GM12878 (cell line): ENCODE measurements at regions not wholly inside any gene's neighbourhood (a gene's known extent, or its start where the extent isn't known, plus 50 kb on each side); places are given as distances from the start of the nearest gene placed in this dataset.

ENCODE experiments used
- ATAC-seq: fragments of 200-7000 bp; cut with Tn5 transposase; 3 replicates; pipeline ENCODE4 v1.9.1; 2020; ENCODE audit warnings: mild to moderate bottlenecking, moderate library complexity
- BruUV-seq: library from RNA; stranded (reverse); fragments of 400-500 nt; replicated peaks from 2 replicates; lab custom pipeline; 2021; lab: Mats Ljungman, UMichigan
- CTCF ChIA-PET: fragments of 300-600 bp; sonication (Branson Sonifier 250); formaldehyde crosslinking; extraction: SDS; loops from one replicate; lab custom pipeline; 2021; ENCODE audit warnings: inconsistent platforms; lab: Yijun Ruan, JAX
- POLR2A ChIA-PET: fragments of 350-600 bp; formaldehyde crosslinking; extraction: SDS; loops from one replicate; lab custom pipeline; 2021; ENCODE audit warnings: inconsistent platforms; lab: Charles Lee
- RAD21 ChIA-PET: fragments of 300-600 bp; sonication (Branson Sonifier 250); formaldehyde crosslinking; loops from one replicate; lab custom pipeline; 2023; ENCODE audit warnings: antibody characterized with exemption; ENCODE audit not compliant: unreplicated experiment; lab: Charles Lee
- SMC1A ChIA-PET: fragments of 300-600 bp; sonication (Branson Sonifier 250); formaldehyde crosslinking; loops from one replicate; lab custom pipeline; 2023; ENCODE audit not compliant: unreplicated experiment, uncharacterized antibody; lab: Charles Lee
- DNase-seq: peaks from one replicate; pipeline ENCODE4 v3.0.0-alpha.2; 2011; ENCODE audit warnings: low read depth, low spot score
- FAIRE-seq: peaks from 3 replicates; lab custom pipeline; 2011; peaks lifted over from hg19 to GRCh38; lab: Jason Lieb, UNC
- H2AFZ ChIP-seq: 2 replicates; pipeline ENCODE4 v1.6.0; 2011; ENCODE audit warnings: low read depth, low read length, control low read depth; ENCODE audit not compliant: control insufficient read depth
- H3K27ac ChIP-seq: 2 replicates; pipeline ENCODE4 v1.5.1; 2011; ENCODE audit warnings: control low read depth; ENCODE audit not compliant: control insufficient read depth, insufficient read depth
- H3K27me3 ChIP-seq, 2 experiments: replicated peaks in 1 of 2; 2 replicates each; pipeline versions ENCODE4 v1.6.0 to v1.6.1; 2011; ENCODE audit warnings: low read length in 1 of 2; ENCODE audit not compliant: control insufficient read depth in 2 of 2, insufficient read depth in 2 of 2
- H3K36me3 ChIP-seq, 2 experiments: 2 replicates each; pipeline ENCODE4 v1.5.1; 2011; ENCODE audit warnings: low read length in 1 of 2; ENCODE audit not compliant: control insufficient read depth in 2 of 2, insufficient read depth in 2 of 2
- H3K4me1 ChIP-seq: 2 replicates; pipeline ENCODE4 v1.6.1; 2011; ENCODE audit warnings: mild to moderate bottlenecking, low read length, moderate library complexity, mixed read lengths; ENCODE audit not compliant: control insufficient read depth, insufficient read depth
- H3K4me2 ChIP-seq: 2 replicates; pipeline ENCODE4 v1.6.0; 2011; ENCODE audit warnings: control low read depth; ENCODE audit not compliant: control insufficient read depth, insufficient read depth
- H3K4me3 ChIP-seq: fragments of 200-600 bp; sonication (generic); 2 replicates; pipeline ENCODE4 v1.5.1; 2016
- H3K79me2 ChIP-seq: 2 replicates; pipeline ENCODE4 v1.6.0; 2011; ENCODE audit warnings: low read length; ENCODE audit not compliant: control insufficient read depth, insufficient read depth
- H3K9ac ChIP-seq: 2 replicates; pipeline ENCODE4 v1.8.0; 2011; ENCODE audit warnings: low read length, control low read depth, mixed read lengths; ENCODE audit not compliant: control insufficient read depth, insufficient read depth
- H3K9me3 ChIP-seq: replicated peaks from 3 replicates; pipeline ENCODE4 v1.5.1; 2011; ENCODE audit warnings: mild to moderate bottlenecking, low read length; ENCODE audit not compliant: control insufficient read depth, insufficient read depth
- H4K20me1 ChIP-seq: 2 replicates; pipeline ENCODE4 v1.6.0; 2011; ENCODE audit not compliant: control insufficient read depth, insufficient read depth
- BRCA1 ChIP-seq: IDR thresholded peaks from 2 replicates; pipeline ENCODE4 v1.6.1; 2011; ENCODE audit warnings: low read depth, low read length, improper control_type of control experiment
- ELK1 ChIP-seq: IDR thresholded peaks from 2 replicates; pipeline ENCODE4 v1.6.1; 2012; ENCODE audit warnings: low read depth, low read length, improper control_type of control experiment
- JUNB ChIP-seq: IDR thresholded peaks from 2 replicates; pipeline ENCODE4 v1.6.1; 2016; ENCODE audit warnings: antibody characterized with exemption, mild to moderate bottlenecking
- MYC ChIP-seq: IDR thresholded peaks from 2 replicates; pipeline ENCODE4 v1.6.1; 2011; ENCODE audit warnings: mild to moderate bottlenecking, low read length, moderate library complexity, inconsistent platforms; ENCODE audit not compliant: insufficient read depth, insufficient replicate concordance, insufficient read length, severe bottlenecking
- RCOR1 ChIP-seq: conservative IDR thresholded peaks from 2 replicates; pipeline ENCODE4 v1.6.1; 2012; ENCODE audit warnings: low read depth, low read length, improper control_type of control experiment
- REST ChIP-seq: IDR thresholded peaks from 2 replicates; pipeline ENCODE4 v1.6.1; 2012; ENCODE audit warnings: mild to moderate bottlenecking, low read depth, low read length
- SMAD5 ChIP-seq: IDR thresholded peaks from 2 replicates; pipeline ENCODE4 v1.6.1; 2016; ENCODE audit warnings: antibody characterized with exemption, low read depth
- SP1 ChIP-seq: IDR thresholded peaks from one replicate; pipeline ENCODE4 v1.6.1; 2011; ENCODE audit warnings: low read depth, low read length
- ZNF384 ChIP-seq: IDR thresholded peaks from 2 replicates; pipeline ENCODE4 v1.6.1; 2012; ENCODE audit warnings: low read depth, mild to moderate bottlenecking, low read length, improper control_type of control experiment, borderline replicate concordance
- ZZZ3 ChIP-seq: IDR thresholded peaks from 2 replicates; pipeline ENCODE4 v1.6.1; 2011; ENCODE audit warnings: low read depth; ENCODE audit not compliant: control insufficient read depth, insufficient read length
- WGBS: methylation state at CpG from one replicate; pipeline ENCODE4 v1.1.6; 2016; ENCODE audit warnings: low lambda C conversion rate; ENCODE audit not compliant: insufficient replicate concordance, insufficient coverage; ENCODE audit errors: missing lambda C conversion rate; 5-methylcytosine and 5-hydroxymethylcytosine counted together
- in situ Hi-C: fragments of 300-500 bp; cut with MboI; formaldehyde crosslinking; loops from 9 replicates; pipeline ENCODE4 v1.14.3; 2018; ENCODE audit warnings: mixed read lengths
- intact Hi-C: fragments of 100-400 bp; cut with micrococcal nuclease; formaldehyde crosslinking; loops from one replicate; pipeline ENCODE4 v1.14.2; 2022; ENCODE audit not compliant: unreplicated experiment
- TF ChIP-seq, protein P1 (sequence below): IDR thresholded peaks from 2 replicates; pipeline ENCODE4 v1.6.1; 2011; ENCODE audit warnings: low read depth, mild to moderate bottlenecking, low read length, moderate library complexity, borderline replicate concordance; ENCODE audit errors: extremely low read depth
- TF ChIP-seq, protein P2 (sequence below): fragments of 450-650 bp; IDR thresholded peaks from 2 replicates; pipeline ENCODE4 v1.6.1; 2018; ENCODE audit warnings: mild to moderate bottlenecking, low read depth, moderate library complexity; ENCODE audit not compliant: partially characterized antibody
- TF ChIP-seq, protein P3 (sequence below): fragments of 450-650 bp; formaldehyde crosslinking; IDR thresholded peaks from 2 replicates; pipeline ENCODE4 v1.4.0; 2020; ENCODE audit warnings: mild to moderate bottlenecking, moderate library complexity

DNA sequence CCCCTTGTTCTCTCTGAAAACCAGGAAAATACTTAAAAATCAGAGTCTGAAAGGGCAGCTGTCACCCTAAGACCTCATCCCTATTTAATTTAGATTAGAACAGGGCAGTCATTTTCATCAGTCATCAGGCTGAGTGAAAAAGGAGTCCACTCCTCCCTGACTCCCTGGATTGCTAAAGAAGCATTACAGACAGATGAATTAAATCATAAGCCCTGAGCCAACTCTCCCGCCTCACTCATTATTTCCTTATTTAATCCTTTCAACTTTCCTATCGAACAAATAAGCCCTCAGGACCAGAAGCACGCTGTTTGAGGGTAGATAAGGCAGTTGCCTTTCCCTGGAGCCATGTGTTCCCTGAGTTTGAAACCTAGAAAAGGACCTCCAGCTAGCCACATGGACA, 201.9 kb upstream of the ANKRD55 start:
- Histone ChIP-seq H2AFZ (no peak overlapping the region), H3K4me2 (no peak overlapping the region), H3K9ac (no peak overlapping the region), H3K9me3 (no peaks in the 10 kb centered on the region; the same call in 2 of the 3 replicates), H3K79me2 (no peaks in the 10 kb centered on the region), H3K4me3 (no peak overlapping the region), H3K36me3 (no peaks in the 10 kb centered on the region), H4K20me1 (no peaks in the 10 kb centered on the region), H3K27me3 (no peaks in the 10 kb centered on the region), H3K4me1 (no peaks in the 10 kb centered on the region), H3K27ac (no peak overlapping the region)
- intact Hi-C loops (no loop called here), in situ Hi-C loops (no loop called here)
- RAD21 ChIA-PET: interaction anchor here (1.1 kb wide), 1 partner anchor 163 kb away, joined by 4 read pairs; no protein-coding TSS in a partner anchor
- FAIRE-seq: no peak
- BruUV-seq: no TSS peak
- WGBS: 63% methylated on average over 3 of the region's 3 CpGs
- no peak for ATAC-seq
- CTCF ChIA-PET: no interaction called here
- SMC1A ChIA-PET: interaction anchor here (0.9 to 1.0 kb wide), 2 partner anchors 22 to 144 kb away, joined by 3 to 4 read pairs; no protein-coding TSS in a partner anchor
- POLR2A ChIA-PET: no interaction called here
- no peak for DNase-seq
- TF ChIP-seq, protein P1, sequence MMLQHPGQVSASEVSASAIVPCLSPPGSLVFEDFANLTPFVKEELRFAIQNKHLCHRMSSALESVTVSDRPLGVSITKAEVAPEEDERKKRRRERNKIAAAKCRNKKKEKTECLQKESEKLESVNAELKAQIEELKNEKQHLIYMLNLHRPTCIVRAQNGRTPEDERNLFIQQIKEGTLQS: no peak
- TF ChIP-seq ELK1 (no peak), REST (no peak), ZZZ3 (no peak), SP1 (no peak), RCOR1 (no peak), ZNF384 (no peak), BRCA1 (no peak), JUNB (no peak), SMAD5 (no peak), MYC (no peak)
- TF ChIP-seq, protein P2, sequence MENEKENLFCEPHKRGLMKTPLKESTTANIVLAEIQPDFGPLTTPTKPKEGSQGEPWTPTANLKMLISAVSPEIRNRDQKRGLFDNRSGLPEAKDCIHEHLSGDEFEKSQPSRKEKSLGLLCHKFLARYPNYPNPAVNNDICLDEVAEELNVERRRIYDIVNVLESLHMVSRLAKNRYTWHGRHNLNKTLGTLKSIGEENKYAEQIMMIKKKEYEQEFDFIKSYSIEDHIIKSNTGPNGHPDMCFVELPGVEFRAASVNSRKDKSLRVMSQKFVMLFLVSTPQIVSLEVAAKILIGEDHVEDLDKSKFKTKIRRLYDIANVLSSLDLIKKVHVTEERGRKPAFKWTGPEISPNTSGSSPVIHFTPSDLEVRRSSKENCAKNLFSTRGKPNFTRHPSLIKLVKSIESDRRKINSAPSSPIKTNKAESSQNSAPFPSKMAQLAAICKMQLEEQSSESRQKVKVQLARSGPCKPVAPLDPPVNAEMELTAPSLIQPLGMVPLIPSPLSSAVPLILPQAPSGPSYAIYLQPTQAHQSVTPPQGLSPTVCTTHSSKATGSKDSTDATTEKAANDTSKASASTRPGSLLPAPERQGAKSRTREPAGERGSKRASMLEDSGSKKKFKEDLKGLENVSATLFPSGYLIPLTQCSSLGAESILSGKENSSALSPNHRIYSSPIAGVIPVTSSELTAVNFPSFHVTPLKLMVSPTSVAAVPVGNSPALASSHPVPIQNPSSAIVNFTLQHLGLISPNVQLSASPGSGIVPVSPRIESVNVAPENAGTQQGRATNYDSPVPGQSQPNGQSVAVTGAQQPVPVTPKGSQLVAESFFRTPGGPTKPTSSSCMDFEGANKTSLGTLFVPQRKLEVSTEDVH: no peak
- TF ChIP-seq, protein P3, sequence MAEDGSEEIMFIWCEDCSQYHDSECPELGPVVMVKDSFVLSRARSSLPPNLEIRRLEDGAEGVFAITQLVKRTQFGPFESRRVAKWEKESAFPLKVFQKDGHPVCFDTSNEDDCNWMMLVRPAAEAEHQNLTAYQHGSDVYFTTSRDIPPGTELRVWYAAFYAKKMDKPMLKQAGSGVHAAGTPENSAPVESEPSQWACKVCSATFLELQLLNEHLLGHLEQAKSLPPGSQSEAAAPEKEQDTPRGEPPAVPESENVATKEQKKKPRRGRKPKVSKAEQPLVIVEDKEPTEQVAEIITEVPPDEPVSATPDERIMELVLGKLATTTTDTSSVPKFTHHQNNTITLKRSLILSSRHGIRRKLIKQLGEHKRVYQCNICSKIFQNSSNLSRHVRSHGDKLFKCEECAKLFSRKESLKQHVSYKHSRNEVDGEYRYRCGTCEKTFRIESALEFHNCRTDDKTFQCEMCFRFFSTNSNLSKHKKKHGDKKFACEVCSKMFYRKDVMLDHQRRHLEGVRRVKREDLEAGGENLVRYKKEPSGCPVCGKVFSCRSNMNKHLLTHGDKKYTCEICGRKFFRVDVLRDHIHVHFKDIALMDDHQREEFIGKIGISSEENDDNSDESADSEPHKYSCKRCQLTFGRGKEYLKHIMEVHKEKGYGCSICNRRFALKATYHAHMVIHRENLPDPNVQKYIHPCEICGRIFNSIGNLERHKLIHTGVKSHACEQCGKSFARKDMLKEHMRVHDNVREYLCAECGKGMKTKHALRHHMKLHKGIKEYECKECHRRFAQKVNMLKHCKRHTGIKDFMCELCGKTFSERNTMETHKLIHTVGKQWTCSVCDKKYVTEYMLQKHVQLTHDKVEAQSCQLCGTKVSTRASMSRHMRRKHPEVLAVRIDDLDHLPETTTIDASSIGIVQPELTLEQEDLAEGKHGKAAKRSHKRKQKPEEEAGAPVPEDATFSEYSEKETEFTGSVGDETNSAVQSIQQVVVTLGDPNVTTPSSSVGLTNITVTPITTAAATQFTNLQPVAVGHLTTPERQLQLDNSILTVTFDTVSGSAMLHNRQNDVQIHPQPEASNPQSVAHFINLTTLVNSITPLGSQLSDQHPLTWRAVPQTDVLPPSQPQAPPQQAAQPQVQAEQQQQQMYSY (CRISPR knock-in tag): no peak
